ENCODE measurements at regions not wholly inside any gene's neighbourhood (a gene's known extent, or its start where the extent isn't known, plus 50 kb on each side); places are given as distances from the start of the nearest gene placed in this dataset.

GRCh38 chr12:77237896-77238295 is 172.5 kb upstream of the E2F7 start:
- BruUV-seq (replicated peaks) = no TSS peak
- H3K27ac ChIP-seq = no peak overlapping the region
- no peaks in the 10 kb centered on the region for H4K20me1 ChIP-seq (ENCODE audit: insufficient read depth)
- H3K4me3 ChIP-seq = no peak overlapping the region
- H2AFZ ChIP-seq = no peak overlapping the region
- no peak for TF ChIP-seq EZH2 (IDR thresholded peaks at IDR 0.05; ENCODE audit: low read depth)
- TF ChIP-seq, protein P1, sequence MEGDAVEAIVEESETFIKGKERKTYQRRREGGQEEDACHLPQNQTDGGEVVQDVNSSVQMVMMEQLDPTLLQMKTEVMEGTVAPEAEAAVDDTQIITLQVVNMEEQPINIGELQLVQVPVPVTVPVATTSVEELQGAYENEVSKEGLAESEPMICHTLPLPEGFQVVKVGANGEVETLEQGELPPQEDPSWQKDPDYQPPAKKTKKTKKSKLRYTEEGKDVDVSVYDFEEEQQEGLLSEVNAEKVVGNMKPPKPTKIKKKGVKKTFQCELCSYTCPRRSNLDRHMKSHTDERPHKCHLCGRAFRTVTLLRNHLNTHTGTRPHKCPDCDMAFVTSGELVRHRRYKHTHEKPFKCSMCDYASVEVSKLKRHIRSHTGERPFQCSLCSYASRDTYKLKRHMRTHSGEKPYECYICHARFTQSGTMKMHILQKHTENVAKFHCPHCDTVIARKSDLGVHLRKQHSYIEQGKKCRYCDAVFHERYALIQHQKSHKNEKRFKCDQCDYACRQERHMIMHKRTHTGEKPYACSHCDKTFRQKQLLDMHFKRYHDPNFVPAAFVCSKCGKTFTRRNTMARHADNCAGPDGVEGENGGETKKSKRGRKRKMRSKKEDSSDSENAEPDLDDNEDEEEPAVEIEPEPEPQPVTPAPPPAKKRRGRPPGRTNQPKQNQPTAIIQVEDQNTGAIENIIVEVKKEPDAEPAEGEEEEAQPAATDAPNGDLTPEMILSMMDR (conservative IDR thresholded peaks at IDR 0.05) = no peak
- intact Hi-C loops (cut with micrococcal nuclease; ENCODE audit: unreplicated experiment) = no loop called here
- no peak for DNase-seq
- no peaks in the 10 kb centered on the region for H3K4me1 ChIP-seq (replicated peaks; ENCODE audit: insufficient read depth)
- no peak overlapping the region for H3K4me2 ChIP-seq
- H3K9me3 ChIP-seq (ENCODE audit: insufficient read depth, low read depth) = no peaks in the 10 kb centered on the region
- no peaks in the 10 kb centered on the region for H3K79me2 ChIP-seq (ENCODE audit: low read depth)
- H3K9me2 ChIP-seq (ENCODE audit: insufficient read depth) = no peaks in the 10 kb centered on the region
- ChIA-PET CTCF (no interaction called here), POLR2A (ENCODE audit: unreplicated experiment) (no interaction called here)
- H3K36me3 ChIP-seq (ENCODE audit: low read depth) = no peaks in the 10 kb centered on the region
- H3K27me3 ChIP-seq (ENCODE audit: insufficient read depth, low read depth) = no peaks in the 10 kb centered on the region
- no peaks in the 10 kb centered on the region for H3F3A ChIP-seq (ENCODE audit: insufficient read depth, low read depth)

DNA sequence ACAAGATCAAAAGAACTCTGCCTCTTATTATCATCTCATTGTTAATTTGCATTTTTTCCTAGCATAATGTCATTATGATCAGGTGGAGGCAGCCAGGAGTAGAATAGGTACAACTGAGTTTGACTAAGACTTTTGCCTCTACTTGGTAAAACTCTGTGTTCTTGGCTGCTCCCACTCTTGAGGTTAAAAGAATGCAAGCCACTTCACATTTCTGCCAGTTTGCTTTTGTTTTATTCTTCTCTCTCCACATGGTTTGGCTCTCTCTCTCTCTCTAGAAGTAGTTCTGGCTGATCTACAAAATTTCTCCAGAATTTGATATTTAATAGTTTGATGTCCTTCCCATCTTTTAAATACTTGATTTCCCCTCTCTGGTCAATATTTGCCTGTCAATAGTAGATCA is 170.7 kb upstream of the E2F7 start:
- Histone ChIP-seq H3K4me2 (no peak overlapping the region), H3K9me3 (ENCODE audit: insufficient read depth, low read depth) (no peaks in the 10 kb centered on the region), H3K79me2 (ENCODE audit: low read depth) (no peaks in the 10 kb centered on the region), H2AFZ (no peak overlapping the region), H3K4me1 (replicated peaks; ENCODE audit: insufficient read depth) (no peaks in the 10 kb centered on the region), H3K27me3 (ENCODE audit: insufficient read depth, low read depth) (no peaks in the 10 kb centered on the region), H3K4me3 (no peak overlapping the region), H4K20me1 (ENCODE audit: insufficient read depth) (no peaks in the 10 kb centered on the region), H3F3A (ENCODE audit: insufficient read depth, low read depth) (no peaks in the 10 kb centered on the region), H3K27ac (no peak overlapping the region), H3K36me3 (ENCODE audit: low read depth) (no peaks in the 10 kb centered on the region), H3K9me2 (ENCODE audit: insufficient read depth) (no peaks in the 10 kb centered on the region)
- CTCF ChIA-PET = no interaction called here
- no TSS peak for BruUV-seq (replicated peaks)
- no peak for TF ChIP-seq EZH2 (IDR thresholded peaks at IDR 0.05; ENCODE audit: low read depth)
- TF ChIP-seq, protein P1 (conservative IDR thresholded peaks at IDR 0.05) = no peak
- no peak for DNase-seq
- POLR2A ChIA-PET (ENCODE audit: unreplicated experiment) = no interaction called here
- intact Hi-C loops (cut with micrococcal nuclease; ENCODE audit: unreplicated experiment) = no loop called here

DNA sequence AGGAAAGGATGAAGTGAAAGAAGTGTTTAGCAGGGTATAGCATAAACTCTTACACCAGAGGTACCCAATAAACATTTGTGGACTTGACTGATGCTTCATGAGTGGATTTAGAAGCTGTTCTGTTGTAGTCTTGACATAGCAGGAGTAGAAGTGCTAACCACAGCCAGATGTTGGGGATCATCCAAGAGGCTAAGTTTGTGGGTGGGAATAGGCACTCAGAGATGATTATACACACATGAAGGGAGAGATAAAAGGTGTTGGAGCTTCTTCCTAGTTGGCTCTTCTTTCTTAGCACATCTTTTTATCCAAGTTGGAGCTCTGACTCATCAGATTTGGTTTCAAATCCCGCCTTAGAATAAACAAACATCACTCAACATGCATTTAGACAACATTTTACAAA is 166.7 kb upstream of the E2F7 start:
- Histone ChIP-seq H3K27ac (no peak overlapping the region), H3K36me3 (ENCODE audit: low read depth) (no peaks in the 10 kb centered on the region), H3K79me2 (ENCODE audit: low read depth) (no peaks in the 10 kb centered on the region), H3K4me1 (replicated peaks; ENCODE audit: insufficient read depth) (no peaks in the 10 kb centered on the region), H3F3A (ENCODE audit: insufficient read depth, low read depth) (no peaks in the 10 kb centered on the region), H4K20me1 (ENCODE audit: insufficient read depth) (no peaks in the 10 kb centered on the region), H3K9me3 (ENCODE audit: insufficient read depth, low read depth) (no peaks in the 10 kb centered on the region), H3K9me2 (ENCODE audit: insufficient read depth) (no peaks in the 10 kb centered on the region), H2AFZ (no peak overlapping the region), H3K4me2 (no peak overlapping the region), H3K4me3 (no peak overlapping the region), H3K27me3 (ENCODE audit: insufficient read depth, low read depth) (no peaks in the 10 kb centered on the region)
- TF ChIP-seq EZH2 (IDR thresholded peaks at IDR 0.05; ENCODE audit: low read depth) = no peak
- TF ChIP-seq, protein P1 (conservative IDR thresholded peaks at IDR 0.05) = no peak
- ChIA-PET CTCF (no interaction called here), POLR2A (ENCODE audit: unreplicated experiment) (interaction anchor here (0.6 kb wide), 1 partner anchor 15 kb away, joined by 3 read pairs; no protein-coding TSS in a partner anchor)
- no TSS peak for BruUV-seq (replicated peaks)
- DNase-seq = no peak
- intact Hi-C loops (cut with micrococcal nuclease; ENCODE audit: unreplicated experiment) = no loop called here
